ENCODE measurements at regions not wholly inside any gene's neighbourhood (a gene's known extent, or its start where the extent isn't known, plus 50 kb on each side); places are given as distances from the start of the nearest gene placed in this dataset.

GRCh38 chr5:135670588-135670987 lies 91.8 kb upstream of the CXCL14 start:
- no peaks in the 10 kb centered on the region for H3K4me1 ChIP-seq
- no peaks in the 10 kb centered on the region for H3K9me3 ChIP-seq
- H3K36me3 ChIP-seq: no peaks in the 10 kb centered on the region
- H3K4me3 ChIP-seq: no peak overlapping the region
- no peak for DNase-seq
- no peak overlapping the region for H3K9ac ChIP-seq (ENCODE audit: low read depth in 2 of 2, low read length in 2 of 2)
- H3K27me3 ChIP-seq: no peaks in the 10 kb centered on the region
- no peak overlapping the region for H3K27ac ChIP-seq
- TF ChIP-seq, protein P1, sequence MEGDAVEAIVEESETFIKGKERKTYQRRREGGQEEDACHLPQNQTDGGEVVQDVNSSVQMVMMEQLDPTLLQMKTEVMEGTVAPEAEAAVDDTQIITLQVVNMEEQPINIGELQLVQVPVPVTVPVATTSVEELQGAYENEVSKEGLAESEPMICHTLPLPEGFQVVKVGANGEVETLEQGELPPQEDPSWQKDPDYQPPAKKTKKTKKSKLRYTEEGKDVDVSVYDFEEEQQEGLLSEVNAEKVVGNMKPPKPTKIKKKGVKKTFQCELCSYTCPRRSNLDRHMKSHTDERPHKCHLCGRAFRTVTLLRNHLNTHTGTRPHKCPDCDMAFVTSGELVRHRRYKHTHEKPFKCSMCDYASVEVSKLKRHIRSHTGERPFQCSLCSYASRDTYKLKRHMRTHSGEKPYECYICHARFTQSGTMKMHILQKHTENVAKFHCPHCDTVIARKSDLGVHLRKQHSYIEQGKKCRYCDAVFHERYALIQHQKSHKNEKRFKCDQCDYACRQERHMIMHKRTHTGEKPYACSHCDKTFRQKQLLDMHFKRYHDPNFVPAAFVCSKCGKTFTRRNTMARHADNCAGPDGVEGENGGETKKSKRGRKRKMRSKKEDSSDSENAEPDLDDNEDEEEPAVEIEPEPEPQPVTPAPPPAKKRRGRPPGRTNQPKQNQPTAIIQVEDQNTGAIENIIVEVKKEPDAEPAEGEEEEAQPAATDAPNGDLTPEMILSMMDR (IDR thresholded peaks at IDR 0.05): no peak
- intact Hi-C loops (cut with DNase I): no loop called here

- Histone ChIP-seq H3K9ac (ENCODE audit: low read depth in 2 of 2, low read length in 2 of 2) (no peak overlapping the region), H3K9me3 (no peaks in the 10 kb centered on the region), H3K27ac (no peak overlapping the region), H3K27me3 (no peaks in the 10 kb centered on the region), H3K4me3 (no peak overlapping the region), H3K4me1 (no peaks in the 10 kb centered on the region), H3K36me3 (no peaks in the 10 kb centered on the region)
- no peak for DNase-seq
- intact Hi-C loops (cut with DNase I): no loop called here
- TF ChIP-seq, protein P1 (IDR thresholded peaks at IDR 0.05): no peak
Measured at GRCh38 chr5:135669416-135669815, 90.6 kb upstream of the CXCL14 start.

DNA sequence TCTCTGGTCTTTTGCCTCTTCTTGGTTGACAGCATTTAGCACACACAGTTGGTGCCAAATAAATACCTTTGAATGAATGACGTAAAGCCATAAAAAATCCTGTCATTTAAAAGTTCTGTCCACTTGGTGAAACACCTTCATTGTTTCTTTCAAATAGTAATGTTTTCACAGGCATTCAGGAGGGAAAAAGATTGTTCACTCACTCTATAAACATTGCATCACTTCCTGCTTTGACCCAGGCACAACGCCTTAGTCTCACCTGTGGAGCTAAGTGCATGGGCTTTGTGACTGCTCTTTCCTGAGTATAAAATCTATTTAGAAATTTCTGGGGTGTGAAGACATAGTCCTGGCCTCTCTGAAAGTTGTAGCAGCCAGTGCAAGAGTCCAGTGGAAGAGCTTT lies 88.9 kb upstream of the CXCL14 start:
- H3K27me3 ChIP-seq: no peaks in the 10 kb centered on the region
- H3K9ac ChIP-seq (ENCODE audit: low read depth in 2 of 2, low read length in 2 of 2): no peak overlapping the region
- intact Hi-C loops (cut with DNase I): no loop called here
- no peaks in the 10 kb centered on the region for H3K9me3 ChIP-seq
- H3K36me3 ChIP-seq: no peaks in the 10 kb centered on the region
- no peak for DNase-seq
- H3K27ac ChIP-seq: no peak overlapping the region
- no peaks in the 10 kb centered on the region for H3K4me1 ChIP-seq
- TF ChIP-seq, protein P1 (IDR thresholded peaks at IDR 0.05): no peak
- H3K4me3 ChIP-seq: no peak overlapping the region

DNA sequence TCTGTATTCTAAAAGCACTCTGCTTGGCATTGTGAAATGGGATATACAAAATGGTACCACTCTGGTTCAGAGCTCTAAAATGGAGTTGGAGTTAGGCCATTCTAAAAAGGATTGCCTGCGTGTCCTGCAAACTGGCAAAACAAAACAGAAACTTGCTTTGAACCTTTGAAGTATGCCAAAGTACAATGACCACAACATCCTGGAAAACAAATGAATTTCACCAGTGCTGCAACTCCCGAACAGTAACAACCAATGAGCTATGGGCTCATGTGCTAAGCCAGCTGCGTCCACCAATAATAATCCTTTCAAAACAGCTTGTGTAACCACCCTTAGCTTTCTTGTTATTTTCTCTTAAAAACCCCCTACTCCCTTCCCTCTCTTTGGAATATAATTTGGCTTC lies 88.4 kb upstream of the CXCL14 start:
- H3K27ac ChIP-seq: no peak overlapping the region
- H3K9me3 ChIP-seq: no peaks in the 10 kb centered on the region
- no peak overlapping the region for H3K9ac ChIP-seq (ENCODE audit: low read depth in 2 of 2, low read length in 2 of 2)
- H3K36me3 ChIP-seq: no peaks in the 10 kb centered on the region
- DNase-seq: no peak
- H3K4me3 ChIP-seq: no peak overlapping the region
- TF ChIP-seq, protein P1 (IDR thresholded peaks at IDR 0.05): no peak
- H3K4me1 ChIP-seq: no peaks in the 10 kb centered on the region
- intact Hi-C loops (cut with DNase I): no loop called here
- no peaks in the 10 kb centered on the region for H3K27me3 ChIP-seq

DNA sequence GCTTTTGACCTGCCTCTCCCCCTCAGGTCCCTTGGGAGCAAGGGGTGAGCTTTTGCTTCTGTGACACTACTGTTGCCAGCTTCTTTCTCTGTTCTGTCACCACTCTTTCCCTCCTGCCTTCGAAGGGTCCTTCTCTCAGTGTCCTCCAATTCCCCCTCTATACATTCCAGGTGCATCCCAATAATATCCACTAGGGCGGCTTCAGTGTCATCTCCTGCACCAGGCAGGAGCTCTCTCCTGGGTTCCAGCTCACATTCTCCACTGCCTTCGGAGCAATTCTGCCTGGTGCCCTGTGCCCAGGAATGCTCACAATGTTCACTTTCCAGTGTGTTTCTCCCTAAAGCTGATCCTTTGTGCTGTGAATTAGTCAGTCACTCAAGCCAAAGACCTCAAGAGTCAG lies 83.9 kb upstream of the CXCL14 start:
- no peak for DNase-seq
- H3K4me3 ChIP-seq: no peak overlapping the region
- no peaks in the 10 kb centered on the region for H3K27me3 ChIP-seq
- H3K27ac ChIP-seq: no peak overlapping the region
- H3K36me3 ChIP-seq: no peaks in the 10 kb centered on the region
- TF ChIP-seq, protein P1 (IDR thresholded peaks at IDR 0.05): no peak
- H3K9me3 ChIP-seq: no peaks in the 10 kb centered on the region
- no peak overlapping the region for H3K9ac ChIP-seq (ENCODE audit: low read depth in 2 of 2, low read length in 2 of 2)
- H3K4me1 ChIP-seq: no peaks in the 10 kb centered on the region
- intact Hi-C loops (cut with DNase I): no loop called here

- intact Hi-C loops (cut with DNase I): no loop called here
- H3K27ac ChIP-seq: no peak overlapping the region
Measured at GRCh38 chr5:135662061-135662481, 83.3 kb upstream of the CXCL14 start.

More at GRCh38 chr5:135662061-135662481, 83.3 kb upstream of the CXCL14 start:
- TF ChIP-seq, protein P1 (IDR thresholded peaks at IDR 0.05): no peak
- H3K9ac ChIP-seq (ENCODE audit: low read depth in 2 of 2, low read length in 2 of 2): no peak overlapping the region
- no peaks in the 10 kb centered on the region for H3K9me3 ChIP-seq
- H3K27me3 ChIP-seq: no peaks in the 10 kb centered on the region
- H3K4me3 ChIP-seq: no peak overlapping the region
- no peaks in the 10 kb centered on the region for H3K36me3 ChIP-seq
- no peak for DNase-seq
- H3K4me1 ChIP-seq: no peaks in the 10 kb centered on the region

Data from colonic mucosa (tissue), 4 donors.